A549 (cell line): ENCODE measurements at regions not wholly inside any gene's neighbourhood (a gene's known extent, or its start where the extent isn't known, plus 50 kb on each side); places are given as distances from the start of the nearest gene placed in this dataset.
"Not testable (repeated sequence)": the region's sequence is repeated elsewhere in the genome, so short reads cannot be mapped to it uniquely, and the experiment has no call there.

Experiments
- ATAC-seq, 2 experiments: fragments of 200-7000 bp in 1 of 2; fragments of >200 bp in 1 of 2; cut with Nextera tagmentation in 1 of 2; cut with Tn5 transposase in 1 of 2; 3 replicates each; pipeline versions ENCODE4 v1.8.0 to v1.9.1; 2018 to 2020; ENCODE audit warnings: mild to moderate bottlenecking in 1 of 2, moderate library complexity in 1 of 2
- CTCF ChIA-PET: fragments of 300-600 bp; sonication (Branson Sonifier 250); formaldehyde crosslinking; extraction: SDS; loops from one replicate; lab custom pipeline; 2021; ENCODE audit warnings: antibody characterized with exemption, inconsistent platforms; lab: Yijun Ruan, JAX
- POLR2A ChIA-PET: fragments of 350-600 bp; formaldehyde crosslinking; extraction: SDS; loops from one replicate; lab custom pipeline; 2021; ENCODE audit warnings: antibody characterized with exemption, inconsistent platforms; lab: Yijun Ruan, JAX
- DNase-seq, 2 experiments: peaks; one replicate each; pipeline versions ENCODE4 v3.0.0 to v3.0.0-alpha.2; 2011 to 2016; ENCODE audit warnings: low read depth in 1 of 2, low spot score in 1 of 2
- FAIRE-seq: peaks from 2 replicates; lab custom pipeline; 2011; peaks lifted over from hg19 to GRCh38; lab: Jason Lieb, UNC
- H3K27ac ChIP-seq, 2 experiments: fragments of >200 bp; sonication (Bioruptor Twin); formaldehyde crosslinking; 3 replicates each; pipeline ENCODE4 v1.5.1; 2016 to 2017
- H3K4me1 ChIP-seq: fragments of >200 bp; sonication (Bioruptor Twin); formaldehyde crosslinking; 3 replicates; pipeline ENCODE4 v1.6.1; 2016
- H3K4me2 ChIP-seq: fragments of >200 bp; sonication (Bioruptor Twin); formaldehyde crosslinking; 3 replicates; pipeline ENCODE4 v1.6.1; 2016
- H3K4me3 ChIP-seq: fragments of >200 bp; sonication (Bioruptor Twin); formaldehyde crosslinking; 3 replicates; pipeline ENCODE4 v1.5.1; 2016
- H3K9me3 ChIP-seq: fragments of >200 bp; sonication (Bioruptor Twin); formaldehyde crosslinking; 3 replicates; pipeline ENCODE4 v1.6.1; 2016
- ATOH8 ChIP-seq: fragments of 250-450 bp; sonication (Bioruptor Pico); IDR thresholded peaks from 2 replicates; pipeline ENCODE4 v1.5.0; 2020; ENCODE audit warnings: low read depth, mild to moderate bottlenecking, moderate library complexity
- CHD2 ChIP-seq: fragments of 150-350 bp; IDR thresholded peaks from 2 replicates; pipeline ENCODE4 v1.6.1; 2014; ENCODE audit warnings: low read length; ENCODE audit not compliant: partially characterized antibody
- CTCF ChIP-seq: fragments of >200 bp; sonication (Bioruptor Twin); formaldehyde crosslinking; IDR thresholded peaks from 3 replicates; pipeline ENCODE4 v1.5.1; 2016
- EHMT2 ChIP-seq: fragments of 200-600 bp; sonication (generic); IDR thresholded peaks from 2 replicates; pipeline ENCODE4 v1.6.1; 2016; ENCODE audit warnings: antibody characterized with exemption, low read depth, mild to moderate bottlenecking, moderate library complexity
- ELK1 ChIP-seq: fragments of 150-350 bp; IDR thresholded peaks from 2 replicates; pipeline ENCODE4 v1.6.1; 2014; ENCODE audit warnings: low read depth, mild to moderate bottlenecking, low read length
- ESRRA ChIP-seq: fragments of 150-350 bp; IDR thresholded peaks from 2 replicates; pipeline ENCODE4 v1.6.1; 2014; ENCODE audit warnings: mild to moderate bottlenecking, low read length, borderline replicate concordance
- FOSL2 ChIP-seq, 2 experiments: fragments of 450-650 bp in 1 of 2; fragments of >200 bp in 1 of 2; sonication (Bioruptor Twin) in 1 of 2; formaldehyde crosslinking; IDR thresholded peaks; 2 replicates each; pipeline versions ENCODE4 v1.5.0 to v1.6.1; 2016 to 2020; ENCODE audit warnings: mild to moderate bottlenecking in 1 of 2, moderate library complexity in 1 of 2
- HDAC2 ChIP-seq: fragments of 200-600 bp; sonication (generic); IDR thresholded peaks from 2 replicates; pipeline ENCODE4 v1.6.1; 2016
- HEYL ChIP-seq: fragments of 250-450 bp; sonication (Bioruptor Pico); IDR thresholded peaks from 2 replicates; pipeline ENCODE4 v1.8.0; 2021; ENCODE audit warnings: mild to moderate bottlenecking, moderate library complexity
- HMGXB4 ChIP-seq: fragments of 250-450 bp; sonication (Bioruptor Pico); IDR thresholded peaks from 2 replicates; pipeline ENCODE4 v1.5.0; 2021; ENCODE audit warnings: mild to moderate bottlenecking, moderate library complexity, borderline replicate concordance
- HOXA7 ChIP-seq: fragments of 250-450 bp; sonication (Bioruptor Pico); IDR thresholded peaks from 2 replicates; pipeline ENCODE4 v1.5.0; 2020; ENCODE audit warnings: mild to moderate bottlenecking, moderate library complexity
- KDM5A ChIP-seq: fragments of 200-600 bp; sonication (generic); IDR thresholded peaks from 2 replicates; pipeline ENCODE4 v1.6.1; 2016; ENCODE audit warnings: antibody characterized with exemption, mild to moderate bottlenecking
- MAFK ChIP-seq: fragments of 450-650 bp; IDR thresholded peaks from 2 replicates; pipeline ENCODE4 v1.6.1; 2014; ENCODE audit not compliant: partially characterized antibody
- MAX ChIP-seq: IDR thresholded peaks from 2 replicates; pipeline ENCODE4 v1.6.1; 2012
- MAZ ChIP-seq: fragments of 150-350 bp; IDR thresholded peaks from 2 replicates; pipeline ENCODE4 v1.6.1; 2014; ENCODE audit warnings: antibody characterized with exemption, low read depth, low read length, borderline replicate concordance
- RARB ChIP-seq: fragments of 250-450 bp; sonication (Bioruptor Pico); IDR thresholded peaks from 2 replicates; pipeline ENCODE4 v1.8.0; 2021; ENCODE audit warnings: mild to moderate bottlenecking, moderate library complexity
- TFCP2L1 ChIP-seq: fragments of 250-450 bp; sonication (Bioruptor Pico); IDR thresholded peaks from 2 replicates; pipeline ENCODE4 v1.5.0; 2021; ENCODE audit warnings: mild to moderate bottlenecking
- TP53 ChIP-seq: fragments of 250-450 bp; sonication (Bioruptor Pico); IDR thresholded peaks from 2 replicates; pipeline ENCODE4 v1.5.0; 2021; ENCODE audit warnings: mild to moderate bottlenecking, moderate library complexity
- USF2 ChIP-seq: fragments of 450-650 bp; IDR thresholded peaks from 2 replicates; pipeline ENCODE4 v1.6.1; 2014; ENCODE audit warnings: antibody characterized with exemption
- ZC3H11A ChIP-seq: fragments of 450-650 bp; IDR thresholded peaks from 2 replicates; pipeline ENCODE4 v1.6.1; 2014; ENCODE audit warnings: antibody characterized with exemption, mild to moderate bottlenecking
- ZFP36 ChIP-seq: fragments of 450-650 bp; IDR thresholded peaks from 2 replicates; pipeline ENCODE4 v1.6.1; 2014; ENCODE audit warnings: borderline replicate concordance; ENCODE audit not compliant: partially characterized antibody
- ZSCAN20 ChIP-seq: fragments of 250-450 bp; sonication (Bioruptor Pico); IDR thresholded peaks from 2 replicates; pipeline ENCODE4 v1.8.0; 2022; ENCODE audit warnings: mild to moderate bottlenecking, moderate library complexity
- WGBS: methylation state at CpG from one replicate; pipeline ENCODE4 v1.1.6; 2017; ENCODE audit errors: missing lambda C conversion rate; 5-methylcytosine and 5-hydroxymethylcytosine counted together

- Histone ChIP-seq H3K9me3 (peaks cover 28% of the 10 kb centered on the region), H3K4me2 (no peak overlapping the region)
- POLR2A ChIA-PET, result no interaction called here
- DNase-seq, result no peak
- TF ChIP-seq USF2 (no peak), ATOH8 (CRISPR knock-in tag) (no peak), HMGXB4 (CRISPR knock-in tag) (no peak), HDAC2 (no peak)
- TF ChIP-seq, all 56 proteins: peak for 0
- 3% methylated on average over 11 of the region's 11 CpGs for WGBS
- CTCF ChIA-PET, result no interaction called here
- FAIRE-seq (no peak), ATAC-seq (no peak)
- H3K4me3 ChIP-seq, result no peak overlapping the region
- H3K27ac ChIP-seq, result no peak overlapping the region
- no peaks in the 10 kb centered on the region for H3K4me1 ChIP-seq
These were observed 104.6 kb upstream of the ZNF98 start for GRCh38 chr19:22526661-22527272.

- H3K4me2 ChIP-seq, result no peak overlapping the region
- ATAC-seq, result no peak
- no peak for DNase-seq
- TF ChIP-seq EHMT2 (no peak), HEYL (CRISPR knock-in tag) (no peak), TFCP2L1 (CRISPR knock-in tag) (no peak), ESRRA (no peak), MAFK (no peak), MAZ (no peak), ZC3H11A (no peak), HDAC2 (no peak), USF2 (no peak), HOXA7 (CRISPR knock-in tag) (no peak), CHD2 (no peak), ZFP36 (no peak), RARB (CRISPR knock-in tag) (no peak), ELK1 (no peak), ZSCAN20 (no peak), KDM5A (no peak), MAX (no peak), FOSL2 (IDR thresholded peaks at IDR 0.05) (no peak), FOSL2 (CRISPR knock-in tag; IDR thresholded peaks at IDR 0.05) (no peak), TP53 (CRISPR knock-in tag) (no peak), CTCF (no peak)
- TF ChIP-seq, all 56 proteins: peak for 0
- Histone ChIP-seq H3K27ac (no peak overlapping the region), H3K4me3 (no peak overlapping the region), H3K9me3 (peaks cover 26% of the 10 kb centered on the region), H3K4me1 (no peaks in the 10 kb centered on the region)
- no peak for FAIRE-seq
- POLR2A ChIA-PET, result no interaction called here
- CTCF ChIA-PET, result no interaction called here
- 0% methylated on average over 4 of the region's 4 CpGs for WGBS
These were observed 101.8 kb upstream of the ZNF98 start for GRCh38 chr19:22523940-22524339.

- DNase-seq, FAIRE-seq, H3K4me1 ChIP-seq, H3K27ac ChIP-seq, H3K4me2 ChIP-seq, CTCF ChIA-PET, H3K4me3 ChIP-seq, ATAC-seq, POLR2A ChIA-PET: not testable (repeated sequence)
- peaks cover 20% of the 10 kb centered on the region; the same call in 2 of the 3 replicates for H3K9me3 ChIP-seq
- 24% methylated on average over 13 of the region's 13 CpGs for WGBS
These were observed 97.4 kb upstream of the ZNF98 start for GRCh38 chr19:22519562-22519961.
